ENCODE measurements at regions not wholly inside any gene's neighbourhood (a gene's known extent, or its start where the extent isn't known, plus 50 kb on each side); places are given as distances from the start of the nearest gene placed in this dataset.

DNA sequence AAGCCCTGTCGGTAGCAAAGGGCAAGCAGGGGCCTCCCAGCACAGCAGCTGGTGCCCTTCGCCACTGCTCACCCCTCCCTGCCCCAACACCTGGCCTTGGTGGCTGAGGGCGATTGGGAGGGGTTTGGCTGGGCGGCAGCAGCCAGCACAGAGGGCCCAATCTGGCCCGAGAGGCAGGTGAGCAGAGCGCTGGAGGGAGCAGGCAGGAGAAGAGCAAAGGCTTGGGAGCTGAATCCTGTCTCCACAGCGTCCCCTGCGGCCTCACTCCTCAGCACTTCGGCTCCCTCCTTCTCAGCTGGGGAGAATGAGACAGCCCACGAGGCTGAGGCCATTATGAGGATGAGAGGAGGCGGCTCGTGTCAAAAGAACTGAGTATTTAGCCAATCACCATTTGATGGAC, 74.9 kb upstream of the TAF1B start:
- DNase-seq (ENCODE audit: extremely low read depth in 1 of 11, low read depth in 9 of 11, low spot score in 4 of 11): peak in 5 of 11 donors; percentile 36 to 52 (median 40)

DNA sequence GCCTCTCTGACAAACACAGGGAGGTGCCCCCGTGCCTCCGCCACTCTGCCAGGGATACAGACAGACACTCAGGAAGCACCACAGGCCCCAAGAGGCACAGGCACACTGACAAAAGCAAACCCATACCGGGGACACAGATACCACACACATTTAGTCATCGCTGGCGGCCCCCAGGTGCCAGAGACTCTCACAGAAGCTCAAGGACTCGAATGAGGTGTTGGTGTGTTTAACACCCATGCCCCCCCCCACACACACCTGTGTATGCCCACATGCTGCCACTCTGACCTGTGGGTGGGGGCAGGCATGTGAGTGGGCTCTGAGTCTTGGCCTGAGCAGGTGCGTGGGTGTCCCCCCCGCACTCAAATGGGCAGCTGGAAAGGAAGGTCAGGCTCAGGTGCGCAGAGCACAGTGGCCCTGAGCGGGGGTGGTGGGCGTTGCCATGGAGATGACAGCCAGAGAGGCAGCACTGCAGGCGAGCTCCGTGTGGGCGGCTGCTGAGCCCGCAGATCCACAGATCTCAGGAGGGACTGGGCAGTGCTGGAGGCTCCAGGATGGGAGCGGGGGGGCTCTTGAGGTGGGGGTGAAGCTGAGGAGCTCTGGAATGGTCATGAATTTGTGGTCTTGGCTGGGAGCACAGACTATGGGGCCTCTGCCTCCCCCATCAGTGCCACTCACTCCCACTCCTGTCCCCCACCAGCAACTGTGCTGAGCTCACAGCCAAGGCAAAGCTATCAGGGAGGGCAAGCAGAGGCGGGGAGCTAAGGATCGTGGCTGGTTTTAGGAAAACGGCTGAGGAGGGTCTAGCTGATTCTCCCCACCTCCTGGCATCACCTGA, 73.9 kb upstream of the TAF1B start:
- DNase-seq (ENCODE audit: extremely low read depth in 1 of 11, low read depth in 9 of 11, low spot score in 4 of 11): peak in 6 of 11 donors; percentile 44 to 65 (median 56)

DNA sequence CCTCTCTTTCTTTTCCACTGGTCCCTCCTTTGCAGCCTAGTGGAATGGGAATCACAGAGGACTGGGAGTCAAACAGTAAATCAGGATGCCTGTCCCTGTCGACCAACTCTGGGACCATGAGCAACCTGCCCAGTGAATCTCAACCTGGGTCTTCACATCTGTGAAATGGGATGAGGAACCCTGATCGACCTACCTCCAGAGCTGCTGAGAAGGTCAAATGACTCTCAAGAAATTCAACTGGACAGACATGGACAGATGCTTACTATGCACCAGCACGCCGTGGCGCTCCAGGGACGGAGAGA, 73.3 kb upstream of the TAF1B start:
- DNase-seq (ENCODE audit: extremely low read depth in 1 of 11, low read depth in 9 of 11, low spot score in 4 of 11): no peak

DNA sequence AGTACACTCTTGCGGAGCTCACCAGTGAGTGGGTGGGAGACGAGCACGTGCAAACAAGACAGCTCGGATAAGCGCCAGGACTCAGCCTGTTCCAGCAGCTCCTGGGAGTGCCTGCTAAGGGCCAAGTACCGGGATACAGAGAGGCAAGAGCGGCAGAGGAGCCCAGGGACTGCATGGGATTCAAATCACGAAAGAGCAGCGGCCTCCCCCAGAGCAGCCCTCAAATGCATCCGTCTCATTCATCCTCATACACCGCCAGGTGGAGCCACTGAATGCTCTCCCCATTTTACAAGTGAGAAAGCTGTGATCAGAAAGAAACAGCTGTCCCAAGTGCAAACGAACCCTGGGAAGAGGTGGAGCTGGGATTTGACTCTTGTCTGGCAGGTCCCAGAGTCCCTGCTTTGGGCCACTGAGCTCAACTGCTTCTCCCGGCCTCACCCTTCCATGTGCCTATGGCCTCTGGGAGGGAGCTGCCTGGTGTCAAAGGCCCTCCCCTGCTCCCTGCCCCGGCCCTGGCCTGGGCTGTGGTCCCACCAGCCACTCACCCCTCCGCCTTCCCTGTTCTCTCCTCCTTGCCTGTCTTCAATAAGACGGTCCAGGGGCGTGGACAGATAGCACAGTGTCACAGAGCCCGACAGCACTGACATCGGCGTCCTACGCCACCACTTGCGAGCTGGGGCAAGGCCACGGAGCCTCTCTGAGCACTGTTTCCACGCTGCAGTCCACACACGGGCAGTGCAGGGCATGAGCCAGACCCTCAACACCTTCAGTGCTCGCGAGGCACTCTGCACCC, 72.8 kb upstream of the TAF1B start:
- DNase-seq (ENCODE audit: extremely low read depth in 1 of 11, low read depth in 9 of 11, low spot score in 4 of 11): peak in 8 of 11 donors; percentile 59 to 73 (median 66)

DNA sequence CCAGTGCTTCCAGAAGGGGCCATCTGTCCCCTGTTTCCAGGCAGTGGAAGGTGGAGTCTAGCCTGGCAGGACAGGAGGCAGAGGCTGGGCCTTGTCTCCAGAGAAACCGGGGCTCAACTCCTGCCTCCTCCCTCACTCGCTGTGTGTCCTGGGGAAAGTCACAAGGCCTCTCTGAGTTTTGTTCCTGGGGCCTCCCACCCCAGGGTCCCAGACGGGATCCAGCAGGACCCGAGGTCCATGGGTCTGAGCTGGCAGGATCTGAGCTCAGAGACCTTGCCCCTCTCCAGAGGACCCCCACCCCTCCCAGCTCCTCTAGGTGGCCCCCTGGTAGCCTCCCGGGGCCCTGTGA, 72.2 kb upstream of the TAF1B start:
- no peak for DNase-seq (ENCODE audit: extremely low read depth in 1 of 11, low read depth in 9 of 11, low spot score in 4 of 11)

DNA sequence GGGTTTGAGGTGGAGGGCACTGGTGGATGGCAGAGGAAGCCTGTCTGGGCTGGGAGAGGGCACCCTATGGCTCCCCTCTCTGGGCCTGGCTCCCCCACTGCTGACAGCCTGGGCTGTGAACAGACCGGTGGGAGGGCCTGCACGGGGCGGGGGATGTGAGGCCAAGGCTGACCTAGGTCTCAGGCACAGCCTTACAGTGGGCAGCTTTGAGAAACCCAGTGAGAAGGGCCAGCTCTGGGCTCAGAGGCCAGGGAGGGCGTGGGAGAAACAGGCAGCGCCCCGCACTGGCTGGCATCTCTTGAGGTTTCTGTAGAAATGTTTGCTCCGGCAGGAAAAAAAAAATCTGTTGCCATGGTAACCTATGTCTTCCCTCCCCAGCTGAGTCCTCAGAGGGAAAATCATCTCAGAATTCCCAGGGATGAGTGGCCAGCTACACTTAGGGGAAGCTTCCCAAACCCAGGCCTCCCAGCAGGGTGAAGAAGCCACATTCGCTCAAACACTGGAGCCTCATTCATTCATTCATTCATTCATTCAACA, 71.7 kb upstream of the TAF1B start:
- peak in 1 of 11 donors; percentile 37 for DNase-seq (ENCODE audit: extremely low read depth in 1 of 11, low read depth in 9 of 11, low spot score in 4 of 11)

DNA sequence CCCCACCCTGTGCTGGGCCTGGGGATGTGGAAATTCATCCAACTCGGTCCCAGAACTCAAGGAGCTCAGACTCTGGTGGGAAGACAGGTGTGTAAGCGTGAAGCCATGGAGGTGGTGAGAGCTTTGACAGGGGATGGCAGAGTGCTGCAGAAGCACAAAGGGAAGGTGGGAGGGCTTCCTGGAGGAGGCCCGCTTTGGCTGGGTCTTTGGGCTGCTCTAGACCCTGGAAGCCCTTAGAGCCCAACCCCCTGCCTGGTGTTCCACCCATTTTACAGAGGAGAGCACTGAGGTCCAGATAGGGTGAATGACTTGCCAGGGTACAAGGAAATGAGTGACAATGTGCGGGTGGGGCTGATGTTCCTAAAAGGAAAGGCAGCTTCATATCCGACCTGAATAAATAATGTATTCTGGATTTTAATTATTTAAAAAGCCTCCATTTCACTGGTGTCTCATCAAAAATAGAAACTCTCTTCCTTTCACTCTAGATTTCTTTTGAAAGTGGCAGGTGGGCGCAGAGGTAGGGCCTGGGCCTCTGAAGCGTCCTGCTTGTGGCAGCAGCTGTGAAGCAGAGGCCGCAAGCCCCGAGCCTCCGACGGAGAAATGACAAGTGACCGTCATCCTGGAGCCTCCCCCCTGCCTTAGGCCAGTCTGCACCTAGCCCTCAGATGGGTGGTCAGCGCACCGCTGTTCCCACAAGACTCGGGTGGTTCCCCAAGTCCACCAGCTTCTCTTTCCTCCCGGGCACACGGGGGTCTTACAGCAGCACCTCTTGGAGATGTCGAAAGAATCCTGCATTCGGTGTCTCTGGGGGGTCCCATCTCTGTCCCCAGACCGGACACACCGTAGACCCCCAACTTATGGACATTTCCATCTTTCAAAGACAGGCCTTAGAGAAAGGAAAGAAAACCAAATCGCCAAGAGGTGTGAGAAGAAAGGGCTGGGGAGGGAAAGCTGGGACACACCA, 71.0 kb upstream of the TAF1B start:
- no peak for DNase-seq (ENCODE audit: extremely low read depth in 1 of 11, low read depth in 9 of 11, low spot score in 4 of 11)

DNA sequence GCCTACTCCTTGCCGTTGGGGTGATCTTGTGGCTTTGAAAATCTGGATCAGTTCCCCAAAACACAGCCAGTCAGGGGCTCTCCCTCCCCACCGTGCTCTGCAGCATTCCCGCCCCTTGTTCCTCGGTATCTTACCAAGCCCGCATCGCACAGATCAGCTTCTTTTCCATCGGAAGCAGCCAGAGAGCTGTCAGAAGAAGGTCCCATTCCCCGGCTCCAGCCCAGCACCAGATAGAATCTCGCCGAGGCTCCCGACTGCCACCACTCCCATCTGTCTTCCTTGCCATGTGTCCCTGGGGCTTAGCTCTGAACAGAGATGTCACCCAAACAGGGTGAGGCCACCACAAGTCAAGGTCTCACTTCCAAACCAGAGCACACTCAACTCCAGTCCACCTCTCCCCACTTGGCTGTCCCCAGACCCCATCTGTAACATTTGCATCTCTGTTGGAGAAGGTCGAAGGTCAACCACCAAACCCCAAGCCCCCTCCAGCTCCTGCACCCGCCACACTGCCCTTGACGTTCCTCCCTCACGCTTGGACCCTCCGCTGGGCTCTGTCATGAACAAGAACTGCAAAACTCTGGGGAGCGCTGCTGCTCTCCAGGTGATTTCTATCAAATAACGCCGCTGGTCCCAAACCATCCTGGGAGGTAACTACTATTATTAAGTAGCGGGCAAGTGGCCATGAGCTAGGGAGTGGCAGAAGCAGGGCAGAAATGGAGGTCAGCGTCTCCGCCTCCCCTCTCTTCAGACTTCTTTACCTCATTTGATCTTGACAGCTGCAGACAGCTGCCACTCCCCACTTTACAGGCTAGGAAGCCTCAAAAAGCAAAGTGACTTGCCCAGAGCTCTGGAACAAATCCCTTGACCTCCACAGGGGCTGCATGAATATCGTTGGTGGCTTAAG, 70.0 kb upstream of the TAF1B start:
- no peak for DNase-seq (ENCODE audit: extremely low read depth in 1 of 11, low read depth in 9 of 11, low spot score in 4 of 11)

DNA sequence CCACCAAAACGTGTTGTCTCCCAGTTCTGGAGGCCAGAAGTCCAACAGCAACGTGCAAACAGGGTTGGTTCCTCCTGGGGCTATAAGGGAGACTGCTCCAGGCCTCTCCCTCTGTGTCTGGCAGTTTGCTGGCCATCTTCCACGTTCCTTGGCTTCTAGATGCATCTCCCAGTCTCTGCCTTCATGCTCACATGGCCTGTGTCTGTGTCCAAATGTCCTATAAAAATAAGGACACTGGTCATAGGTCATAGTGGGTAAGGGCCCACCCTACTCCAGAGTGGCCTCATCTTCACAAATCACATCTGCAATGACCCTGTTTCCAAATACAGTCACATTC, 69.4 kb upstream of the TAF1B start:
- no peak for DNase-seq (ENCODE audit: extremely low read depth in 1 of 11, low read depth in 9 of 11, low spot score in 4 of 11)

DNA sequence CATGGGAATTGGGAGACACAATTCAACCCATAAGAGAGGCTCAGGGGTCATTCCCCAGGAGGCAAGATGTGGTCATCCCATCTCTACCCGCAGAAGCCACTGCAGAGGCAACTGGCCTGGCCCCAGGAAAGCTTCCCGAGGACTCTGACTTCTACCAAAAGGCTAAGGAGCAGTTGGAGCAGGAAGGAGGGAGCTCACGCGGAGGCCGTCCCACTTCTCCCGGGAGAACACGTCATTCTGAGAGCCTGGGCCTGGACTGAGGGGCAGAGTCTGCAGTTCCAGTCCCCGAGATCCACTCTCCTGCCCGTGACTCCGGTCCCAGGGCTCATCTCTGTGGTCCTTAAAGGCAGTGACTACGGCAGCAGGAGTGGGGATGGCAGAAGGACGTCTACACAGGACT, 69.0 kb upstream of the TAF1B start:
- no peak for DNase-seq (ENCODE audit: extremely low read depth in 1 of 11, low read depth in 9 of 11, low spot score in 4 of 11)

DNA sequence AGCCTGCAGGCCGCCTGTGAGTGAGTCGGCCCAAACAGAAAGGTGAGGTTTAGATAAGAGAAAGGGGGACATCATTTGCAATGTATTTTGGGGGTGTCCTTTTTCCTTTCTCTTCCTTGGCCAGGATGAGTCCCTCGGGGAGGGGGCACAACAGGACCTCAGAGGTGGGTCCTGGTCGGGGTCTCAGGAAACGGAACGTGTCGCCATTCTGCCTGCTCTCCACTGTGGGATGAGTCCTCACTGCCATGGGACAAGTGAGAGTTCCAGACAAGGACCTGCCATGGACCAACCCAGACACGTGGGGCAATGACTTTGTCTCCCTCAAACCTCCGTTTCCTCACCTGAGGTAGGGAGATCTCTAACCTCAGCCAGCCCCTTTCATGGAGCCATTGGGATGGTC, 67.9 kb upstream of the TAF1B start:
- DNase-seq (ENCODE audit: extremely low read depth in 1 of 11, low read depth in 9 of 11, low spot score in 4 of 11): no peak

DNA sequence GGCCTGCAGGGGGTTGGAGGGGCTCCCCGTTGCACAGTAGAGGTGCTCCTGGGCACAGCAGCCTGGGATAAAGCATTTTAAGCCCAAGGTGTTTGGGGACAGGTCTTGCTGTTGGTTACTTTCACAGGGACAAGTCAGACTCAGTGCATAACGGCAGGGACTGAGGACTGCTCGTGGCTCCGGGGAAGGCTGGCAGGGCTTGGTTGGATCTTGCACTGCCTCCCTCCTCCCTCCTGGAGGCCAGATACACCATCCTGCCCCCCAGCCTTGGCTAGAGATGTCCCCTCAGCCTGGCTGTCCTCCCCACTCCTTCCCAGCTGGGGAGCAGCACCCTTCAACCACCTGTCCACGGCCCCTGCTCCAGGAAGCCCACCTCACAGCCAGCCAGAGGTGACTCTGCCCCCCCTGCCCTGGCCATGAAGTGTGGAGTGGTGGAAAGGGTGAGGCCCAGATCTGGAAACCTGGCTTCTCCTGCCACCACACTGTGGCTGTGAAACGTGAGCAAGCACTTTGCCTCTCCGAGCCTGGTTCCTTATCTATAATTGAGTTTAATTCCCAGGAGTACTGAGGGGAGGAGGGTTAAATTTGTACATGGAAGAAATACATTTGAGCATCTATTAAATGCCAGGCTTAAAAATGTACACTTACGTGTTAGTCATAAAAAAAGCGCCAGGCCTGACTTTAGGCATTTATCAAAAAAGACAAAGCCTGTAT, 67.1 kb upstream of the TAF1B start:
- DNase-seq (ENCODE audit: extremely low read depth in 1 of 11, low read depth in 9 of 11, low spot score in 4 of 11): no peak

DNA sequence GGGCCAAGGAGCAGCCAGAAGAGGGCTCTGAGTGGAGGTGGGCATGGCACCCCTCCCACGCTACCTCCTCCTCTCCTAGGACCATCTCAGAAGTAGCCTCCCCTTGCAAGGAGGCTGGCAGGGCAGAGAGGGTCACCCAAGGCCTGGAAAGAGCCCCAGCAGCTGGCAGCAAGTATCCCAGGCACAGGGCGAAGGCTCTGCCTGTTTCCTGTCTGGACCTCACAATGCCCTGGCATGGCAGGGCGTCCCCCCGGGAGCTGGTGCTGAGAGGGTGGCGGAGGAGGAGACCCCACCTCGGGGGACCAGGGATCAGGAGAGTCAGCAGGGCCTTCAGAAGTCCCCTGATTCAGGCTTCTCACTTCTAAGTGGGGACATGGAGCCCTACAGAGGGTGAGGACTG, 66.2 kb upstream of the TAF1B start:
- no peak for DNase-seq (ENCODE audit: extremely low read depth in 1 of 11, low read depth in 9 of 11, low spot score in 4 of 11)

DNA sequence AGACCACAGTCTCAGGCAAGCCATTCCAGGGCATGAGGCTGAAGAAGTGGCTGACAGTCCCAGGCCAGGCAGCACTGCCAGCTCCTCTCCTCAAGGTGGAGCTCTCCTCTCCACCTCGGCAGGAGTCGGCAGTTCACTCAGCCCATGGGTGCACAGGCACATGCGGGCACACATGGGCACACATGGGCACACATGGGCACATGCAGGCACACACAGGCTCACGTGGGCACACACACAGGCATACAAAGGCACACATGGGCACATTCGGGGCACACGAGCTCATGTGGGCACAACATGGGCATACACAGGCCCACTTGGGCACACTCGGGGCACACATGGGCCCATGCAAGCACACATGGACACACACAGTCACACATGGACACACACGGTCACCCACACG, 65.3 kb upstream of the TAF1B start:
- DNase-seq (ENCODE audit: extremely low read depth in 1 of 11, low read depth in 9 of 11, low spot score in 4 of 11): no peak

DNA sequence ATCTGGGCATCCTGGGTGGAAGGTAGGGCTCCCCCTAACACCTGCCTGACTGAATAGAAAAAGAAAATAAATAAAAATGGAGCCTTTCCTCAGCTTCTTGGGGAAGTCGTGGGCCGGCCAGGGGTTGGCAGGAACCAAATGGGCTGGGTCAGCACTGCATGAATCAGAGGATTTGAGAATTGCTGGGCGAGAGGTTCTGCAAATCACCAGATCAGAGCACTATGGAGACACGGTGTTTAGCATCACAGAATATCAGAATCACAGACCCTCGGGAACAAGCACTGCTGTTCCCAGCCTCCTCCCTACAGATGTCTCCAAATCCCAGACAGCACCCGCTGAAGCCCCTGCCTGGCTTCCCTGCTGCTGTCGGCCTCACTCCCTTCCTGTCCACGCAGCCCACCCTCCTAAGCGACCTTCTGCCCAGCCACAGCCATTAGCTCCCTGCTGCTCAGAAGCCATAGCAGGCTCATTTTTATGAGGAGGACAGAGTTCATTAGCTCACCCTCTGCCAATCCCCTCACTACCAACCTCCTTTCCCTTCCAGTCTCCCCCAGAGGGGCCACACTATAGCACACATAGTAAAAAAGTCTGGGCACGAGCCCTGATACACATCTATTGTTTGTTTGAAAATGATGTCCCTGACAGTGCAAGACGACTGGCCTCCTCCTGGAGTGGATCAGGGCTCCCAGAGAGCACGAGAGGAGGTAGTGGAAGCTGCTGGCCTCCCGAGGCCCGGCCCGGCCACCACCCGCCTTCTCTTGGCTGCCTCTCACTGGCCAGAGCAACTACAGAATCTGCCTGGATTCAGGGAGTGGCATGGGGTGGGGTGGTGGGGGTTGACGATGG, 64.6 kb upstream of the TAF1B start:
- no peak for DNase-seq (ENCODE audit: extremely low read depth in 1 of 11, low read depth in 9 of 11, low spot score in 4 of 11)

DNA sequence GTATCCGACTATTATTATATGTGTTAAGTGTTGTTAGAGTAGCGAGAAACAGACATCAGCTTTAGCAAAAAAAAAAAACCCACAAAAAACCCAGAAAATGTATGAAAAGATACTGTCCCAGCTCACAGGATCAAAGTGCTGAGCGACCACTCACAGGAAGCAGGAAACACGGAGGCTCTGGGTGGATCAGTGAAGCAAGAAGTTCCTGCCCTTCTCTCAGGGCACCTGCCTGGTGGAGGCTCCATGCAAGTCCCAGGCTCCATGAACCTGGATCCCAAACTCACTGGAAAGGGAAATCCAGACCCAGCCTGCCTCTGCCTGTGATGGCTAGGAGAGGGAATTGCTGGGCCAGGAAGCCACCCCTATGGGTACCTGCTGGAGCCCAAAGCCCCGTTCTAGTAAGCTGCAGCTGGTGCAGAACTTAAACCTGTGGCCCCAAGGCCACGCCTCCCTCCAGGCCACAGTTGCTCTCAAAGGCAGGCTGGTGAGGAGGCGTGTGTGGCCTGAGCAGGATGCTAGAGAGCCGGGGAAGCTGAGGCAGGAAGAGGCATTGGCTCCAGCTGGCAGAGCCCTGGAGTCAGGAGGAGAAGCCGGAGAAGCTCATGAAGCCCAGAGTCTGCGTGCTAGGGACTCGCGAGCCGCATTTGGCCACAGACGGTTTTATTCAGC, 63.5 kb upstream of the TAF1B start:
- no peak for DNase-seq (ENCODE audit: extremely low read depth in 1 of 11, low read depth in 9 of 11, low spot score in 4 of 11)

Data from renal cortex interstitium (tissue), 11 donors.